Sciatic nerve (tissue), 2 donors: ENCODE measurements at regions not wholly inside any gene's neighbourhood (a gene's known extent, or its start where the extent isn't known, plus 50 kb on each side); places are given as distances from the start of the nearest gene placed in this dataset.
A peak's percentile ranks its signal among the peaks of the same experiment; 100 is the strongest.
"Not testable (repeated sequence)": the region's sequence is repeated elsewhere in the genome, so short reads cannot be mapped to it uniquely, and the experiment has no call there.

Source experiments
- ATAC-seq: fragments of 200-7000 bp; cut with Tn5 transposase; one replicate; pipeline ENCODE4 v1.9.1; 2020; ENCODE audit warnings: mild to moderate bottlenecking, moderate library complexity
- DNase-seq: peaks from one replicate; pipeline ENCODE4 v3.0.0-alpha.2; 2020; ENCODE audit warnings: low spot score
- intact Hi-C: fragments of 100-400 bp; cut with DNase I; formaldehyde crosslinking; loops from one replicate; pipeline ENCODE4 v1.14.2; 2022
- donor health status: DM: no; HTN: no; CAD: no.
- donor health status: DM: no; HTN: no; CAD: no.

DNA sequence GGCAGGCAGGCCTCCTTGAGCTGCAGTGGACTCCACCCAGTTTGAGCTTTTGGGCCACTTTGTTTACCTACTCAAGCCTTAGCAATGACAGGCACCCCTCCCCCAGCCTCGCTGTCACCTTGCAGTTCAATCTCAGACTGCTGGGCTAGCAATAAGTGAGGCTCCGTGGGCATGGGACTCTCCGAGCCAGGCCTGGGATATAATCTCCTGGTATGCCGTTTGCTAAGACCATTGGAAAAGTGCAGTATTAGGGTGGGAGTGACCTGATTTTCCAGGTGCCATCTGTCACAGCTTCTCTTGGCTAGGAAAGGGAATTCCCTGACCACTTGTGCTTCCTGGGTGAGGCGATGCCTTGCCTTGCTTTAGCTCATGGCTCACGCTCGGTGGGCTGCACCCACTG lies 648.6 kb downstream of the DIPK2A start:
- DNase-seq, ATAC-seq, intact Hi-C loops: not testable (repeated sequence)

- intact Hi-C loops = no loop called here
- DNase-seq (no peak), ATAC-seq (no peak)
These were observed 651.2 kb downstream of the DIPK2A start for GRCh38 chr3:144622845-144623244.

DNA sequence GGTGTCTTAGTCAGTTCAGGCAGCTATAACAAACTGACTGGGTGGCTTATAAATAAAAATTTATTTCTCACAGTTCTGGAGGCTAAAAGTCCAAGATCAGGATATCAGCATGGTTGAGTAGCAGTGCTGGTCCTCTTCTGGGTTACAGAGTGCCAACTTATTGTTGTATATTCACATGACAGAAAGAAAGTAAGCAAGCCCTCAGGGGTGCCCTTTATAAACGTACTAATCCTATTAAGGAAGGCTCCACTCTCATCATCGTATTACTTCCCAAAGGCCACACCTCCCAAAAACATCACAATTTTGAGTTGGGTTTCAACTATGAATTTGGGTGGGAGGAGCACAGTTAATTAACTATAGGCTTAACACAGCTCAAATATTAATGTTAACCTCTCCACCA lies 653.0 kb downstream of the DIPK2A start:
- intact Hi-C loops = no loop called here
- no peak for DNase-seq
- no peak for ATAC-seq

GRCh38 chr3:144626835-144627234 lies 655.2 kb downstream of the DIPK2A start:
- ATAC-seq (no peak), DNase-seq (no peak)
- intact Hi-C loops = no loop called here

DNA sequence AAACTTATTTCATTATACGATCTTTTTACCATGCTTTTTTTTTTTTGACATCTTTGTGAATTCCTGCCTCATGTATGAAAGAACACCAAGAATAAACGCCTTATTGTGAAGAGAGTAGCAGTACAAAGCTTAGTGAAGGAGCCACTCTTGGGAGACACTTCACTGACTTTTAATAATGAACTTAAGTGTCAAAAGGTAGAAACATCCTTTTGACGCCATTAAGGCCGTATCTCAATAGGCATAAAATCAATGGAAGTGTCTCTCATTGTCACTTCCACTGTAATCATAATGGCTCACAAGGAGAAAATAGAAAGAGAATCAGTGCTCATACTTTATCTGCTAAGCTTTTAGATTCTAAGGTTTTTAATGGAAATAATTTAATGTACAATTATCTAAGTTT lies 657.8 kb downstream of the DIPK2A start:
- intact Hi-C loops = no loop called here
- ATAC-seq (no peak), DNase-seq (no peak)

- ATAC-seq = no peak
- intact Hi-C loops = no loop called here
These were observed 665.2 kb downstream of the DIPK2A start for GRCh38 chr3:144636833-144637232.

DNA sequence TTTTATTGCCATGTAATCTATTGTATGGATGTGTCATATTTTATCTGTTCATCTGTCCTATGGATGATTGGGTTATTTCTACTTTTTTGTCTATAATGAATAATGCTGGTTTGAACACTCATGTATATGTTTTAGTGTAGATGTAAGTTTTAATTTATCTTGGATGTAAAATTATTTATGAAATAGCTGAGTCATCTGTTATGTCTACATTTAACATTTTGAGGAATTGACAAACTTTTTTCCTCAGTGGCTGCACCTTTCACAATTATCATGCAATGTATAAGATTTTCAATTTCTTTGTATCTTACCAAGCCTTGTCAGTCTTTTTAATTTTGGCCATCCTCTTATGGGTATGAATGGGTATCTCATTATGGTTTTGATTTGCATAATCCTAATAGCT lies 666.4 kb downstream of the DIPK2A start:
- no peak for ATAC-seq
- no peak for DNase-seq
- intact Hi-C loops = no loop called here

More at GRCh38 chr3:144636833-144637232, 665.2 kb downstream of the DIPK2A start:
- DNase-seq = no peak

DNA sequence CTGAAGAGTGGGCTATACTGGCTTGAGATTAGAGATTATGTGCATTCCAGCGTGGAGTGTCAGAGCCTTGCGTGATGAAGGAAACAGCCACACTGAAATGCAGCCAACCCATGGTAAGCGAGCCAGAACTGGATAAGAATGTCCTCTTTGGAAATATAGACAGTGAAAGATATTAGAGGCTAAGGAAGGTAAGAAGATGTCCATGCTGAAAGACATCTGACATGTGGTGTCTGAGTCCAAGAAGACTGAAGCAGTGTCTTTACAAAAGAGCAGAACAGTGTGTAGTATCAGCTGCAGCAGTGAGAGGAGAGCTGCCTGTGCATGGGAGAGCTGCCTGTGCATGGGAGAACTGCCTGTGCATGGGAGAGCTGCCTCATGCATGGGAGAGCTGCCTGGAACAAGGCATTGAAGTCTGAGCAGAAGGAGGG lies 672.2 kb downstream of the DIPK2A start:
- intact Hi-C loops = no loop called here
- ATAC-seq (no peak), DNase-seq (no peak)

GRCh38 chr3:144645300-144645699 lies 673.7 kb downstream of the DIPK2A start:
- intact Hi-C loops = no loop called here
- DNase-seq = no peak
- ATAC-seq = no peak

- DNase-seq (no peak), ATAC-seq (no peak)
- intact Hi-C loops = no loop called here
These were observed 678.8 kb downstream of the DIPK2A start for GRCh38 chr3:144650380-144650779.

DNA sequence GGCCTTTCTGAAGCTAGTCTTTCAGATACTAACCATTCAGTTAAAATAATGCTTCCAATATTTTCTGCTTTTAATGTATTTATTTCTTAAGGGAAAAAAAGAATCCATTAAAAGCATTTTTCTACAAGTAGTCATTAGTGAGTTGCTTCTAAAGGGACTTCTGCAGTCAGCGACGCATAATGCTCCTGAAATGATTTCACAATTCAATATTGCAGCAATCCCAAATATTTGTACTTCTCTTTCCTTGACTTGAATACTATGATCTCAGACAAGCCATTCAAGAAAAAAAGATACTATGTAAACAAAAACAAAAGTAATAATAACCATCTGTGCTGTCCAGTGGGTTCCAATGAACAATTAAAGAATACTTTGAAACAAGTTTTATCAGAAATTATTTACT lies 681.0 kb downstream of the DIPK2A start:
- intact Hi-C loops = no loop called here
- DNase-seq (no peak), ATAC-seq (peak; percentile 76)

GRCh38 chr3:144655423-144655822 lies 683.8 kb downstream of the DIPK2A start:
- intact Hi-C loops = no loop called here
- ATAC-seq (no peak), DNase-seq (no peak)

GRCh38 chr3:144660186-144660585 lies 688.6 kb downstream of the DIPK2A start:
- ATAC-seq = no peak
- no peak for DNase-seq
- intact Hi-C loops = no loop called here

- no peak for ATAC-seq
- no peak for DNase-seq
- intact Hi-C loops = no loop called here
These were observed 691.1 kb downstream of the DIPK2A start for GRCh38 chr3:144662729-144663128.

- DNase-seq = no peak
- intact Hi-C loops = no loop called here
- ATAC-seq = no peak
These were observed 692.1 kb downstream of the DIPK2A start for GRCh38 chr3:144663456-144664436.

GRCh38 chr3:144665567-144666053 lies 694.0 kb downstream of the DIPK2A start:
- ATAC-seq (no peak), DNase-seq (no peak)
- intact Hi-C loops = no loop called here

- ATAC-seq = no peak
- no peak for DNase-seq
- intact Hi-C loops = no loop called here
These were observed 698.9 kb downstream of the DIPK2A start for GRCh38 chr3:144670571-144670970.

- DNase-seq (no peak), ATAC-seq (peak; percentile 30)
- intact Hi-C loops = no loop called here
These were observed 705.5 kb downstream of the DIPK2A start for GRCh38 chr3:144677103-144677502.

- no peak for DNase-seq
- intact Hi-C loops = no loop called here
- ATAC-seq = no peak
These were observed 711.4 kb downstream of the DIPK2A start for GRCh38 chr3:144683065-144683464.

- no peak for ATAC-seq
- no peak for DNase-seq
These were observed 716.2 kb downstream of the DIPK2A start for GRCh38 chr3:144687862-144688261.

DNA sequence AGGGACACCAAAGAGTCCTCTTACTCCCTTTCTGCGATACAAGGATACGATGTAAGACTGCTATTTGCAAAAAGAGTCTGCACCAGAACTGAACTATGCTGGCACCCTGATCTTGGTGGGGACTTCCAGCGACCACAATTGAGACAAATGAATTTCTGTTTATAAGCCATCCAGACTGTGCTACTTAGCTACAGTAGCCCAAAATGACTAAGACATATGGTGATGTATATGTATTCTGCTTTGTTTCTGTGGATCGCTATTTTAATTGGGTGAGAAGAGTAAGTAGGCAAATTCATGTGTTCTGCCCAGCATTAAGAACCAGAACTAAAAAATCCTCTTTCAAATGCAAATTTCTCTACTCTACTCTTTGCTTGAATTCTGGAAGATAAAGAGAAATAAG lies 720.9 kb downstream of the DIPK2A start:
- DNase-seq = no peak
- no peak for ATAC-seq
- intact Hi-C loops = no loop called here

More at GRCh38 chr3:144687862-144688261, 716.2 kb downstream of the DIPK2A start:
- intact Hi-C loops = no loop called here
